ENCODE measurements at regions not wholly inside any gene's neighbourhood (a gene's known extent, or its start where the extent isn't known, plus 50 kb on each side); places are given as distances from the start of the nearest gene placed in this dataset.

GRCh38 chr17:71037386-71037785, 868.1 kb downstream of the KCNJ2 start:
- no peak overlapping the region for H3K4me3 ChIP-seq (replicated peaks in 1 of 3; ENCODE audit: insufficient read depth in 1 of 3, low read depth in 1 of 3, low read length in 3 of 3)
- no peaks in the 10 kb centered on the region for H3K27me3 ChIP-seq (ENCODE audit: control insufficient read depth in 2 of 2, insufficient read depth in 2 of 2, low read length in 2 of 2)
- no peaks in the 10 kb centered on the region for H3K36me3 ChIP-seq (ENCODE audit: control insufficient read depth in 2 of 2, extremely low read depth in 1 of 2, insufficient read depth in 2 of 2, low read length in 2 of 2)
- DNase-seq (ENCODE audit: low read depth, low spot score) (no peak), FAIRE-seq (no peak)
- dilution Hi-C loops (cut with MboI; ENCODE audit: extremely low pct_ligation_motif_present, low sequenced_read_pairs), result no loop called here
- BruUV-seq (replicated peaks), result no TSS peak
- H3K27ac ChIP-seq (ENCODE audit: insufficient read depth, low read depth, low read length), result no peak overlapping the region
- CTCF ChIA-PET, result no interaction called here
- intact Hi-C loops (cut with micrococcal nuclease), result no loop called here
- H3K9ac ChIP-seq (replicated peaks; ENCODE audit: extremely low read depth, insufficient read depth, low read length), result no peak overlapping the region
- H2AFZ ChIP-seq (ENCODE audit: low read depth, low read length), result no peak overlapping the region
- TF ChIP-seq, protein P1, sequence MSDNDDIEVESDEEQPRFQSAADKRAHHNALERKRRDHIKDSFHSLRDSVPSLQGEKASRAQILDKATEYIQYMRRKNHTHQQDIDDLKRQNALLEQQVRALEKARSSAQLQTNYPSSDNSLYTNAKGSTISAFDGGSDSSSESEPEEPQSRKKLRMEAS (IDR thresholded peaks at IDR 0.05; ENCODE audit: insufficient read depth, insufficient read length), result no peak
- no peak for TF ChIP-seq JUN (IDR thresholded peaks at IDR 0.05; ENCODE audit: borderline replicate concordance, insufficient read depth, insufficient read length, low read depth)
- no peak for TF ChIP-seq MYC (IDR thresholded peaks at IDR 0.05; ENCODE audit: low read depth, low read length)
- no peak for TF ChIP-seq GATA2 (IDR thresholded peaks at IDR 0.05; ENCODE audit: insufficient read depth, insufficient read length, low read depth, low read length)
- TF ChIP-seq EZH2 (IDR thresholded peaks at IDR 0.05; ENCODE audit: borderline replicate concordance, low read depth, low read length, severe bottlenecking), result no peak
- no peak for TF ChIP-seq CTCF (IDR thresholded peaks at IDR 0.05; ENCODE audit: extremely low read depth in 1 of 2, insufficient read depth in 1 of 2, low read depth in 1 of 2, low read length in 2 of 2)
- TF ChIP-seq FOS (IDR thresholded peaks at IDR 0.05; ENCODE audit: borderline replicate concordance, insufficient read depth, low read length), result no peak
- no peak for TF ChIP-seq POLR2A (IDR thresholded peaks at IDR 0.05; ENCODE audit: low read depth, low read length)
- no peak for TF ChIP-seq POLR2AphosphoS5 (IDR thresholded peaks at IDR 0.05; ENCODE audit: insufficient read depth, low read depth, low read length)
- no peaks in the 10 kb centered on the region for H4K20me1 ChIP-seq (replicated peaks; ENCODE audit: control insufficient read depth, extremely low read depth, insufficient read depth, low read length)
- POLR2A ChIA-PET, result no interaction called here
- H3K4me1 ChIP-seq (ENCODE audit: control insufficient read depth, extremely low read depth, insufficient read depth, low read length), result no peaks in the 10 kb centered on the region
- H3K79me2 ChIP-seq (ENCODE audit: control insufficient read depth, insufficient read depth, low read length), result no peaks in the 10 kb centered on the region
- H3K4me2 ChIP-seq (ENCODE audit: insufficient read depth, low read length), result no peak overlapping the region
- H3K9me1 ChIP-seq (replicated peaks; ENCODE audit: control insufficient read depth, extremely low read depth, insufficient read depth, low read length), result no peaks in the 10 kb centered on the region
- peaks cover 5% of the 10 kb centered on the region for H3K9me3 ChIP-seq (replicated peaks; ENCODE audit: control insufficient read depth, insufficient read depth, low read length)

Measured in endothelial cell of umbilical vein (primary cell).